ENCODE measurements at regions not wholly inside any gene's neighbourhood (a gene's known extent, or its start where the extent isn't known, plus 50 kb on each side); places are given as distances from the start of the nearest gene placed in this dataset.

DNA sequence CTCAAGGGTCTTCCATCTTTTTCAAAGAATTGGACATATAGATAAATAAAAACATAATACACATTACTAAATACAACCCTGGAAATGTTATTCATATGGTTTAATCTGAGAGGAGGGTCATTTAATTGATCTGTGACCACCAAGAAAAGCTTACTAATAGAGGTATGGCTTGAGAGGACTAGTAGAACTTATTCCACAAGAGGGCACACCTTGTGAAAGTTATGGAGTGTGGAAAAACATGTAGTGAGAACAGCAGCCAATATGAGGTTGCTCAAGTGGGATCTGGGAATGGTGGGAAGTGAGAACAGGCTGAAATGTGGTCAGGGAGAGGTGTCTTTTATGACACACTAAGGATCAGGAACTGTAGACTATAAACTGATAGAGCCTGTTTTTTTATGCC, 973.5 kb upstream of the B3GALT2 start:
- no peak for DNase-seq (ENCODE audit: low read depth)

DNA sequence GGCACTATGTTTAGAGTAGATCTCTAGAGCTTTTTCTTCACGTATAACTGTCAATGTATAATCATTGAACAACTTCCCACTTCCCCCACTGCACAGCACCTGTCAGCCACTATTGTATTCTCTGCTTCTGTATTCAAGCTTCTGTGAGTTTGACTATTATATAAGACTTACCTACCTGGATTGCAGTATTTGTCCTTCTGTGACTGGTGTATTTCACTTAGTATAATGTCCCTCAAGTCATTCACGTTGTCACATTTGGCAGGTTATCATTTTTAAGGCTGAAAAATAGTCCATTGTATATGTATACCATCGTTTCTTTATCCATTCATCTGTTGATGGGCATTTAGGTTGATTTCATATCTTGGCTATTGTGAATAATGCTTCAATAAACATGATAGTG, 969.5 kb upstream of the B3GALT2 start:
- no peak for DNase-seq (ENCODE audit: low read depth)

DNA sequence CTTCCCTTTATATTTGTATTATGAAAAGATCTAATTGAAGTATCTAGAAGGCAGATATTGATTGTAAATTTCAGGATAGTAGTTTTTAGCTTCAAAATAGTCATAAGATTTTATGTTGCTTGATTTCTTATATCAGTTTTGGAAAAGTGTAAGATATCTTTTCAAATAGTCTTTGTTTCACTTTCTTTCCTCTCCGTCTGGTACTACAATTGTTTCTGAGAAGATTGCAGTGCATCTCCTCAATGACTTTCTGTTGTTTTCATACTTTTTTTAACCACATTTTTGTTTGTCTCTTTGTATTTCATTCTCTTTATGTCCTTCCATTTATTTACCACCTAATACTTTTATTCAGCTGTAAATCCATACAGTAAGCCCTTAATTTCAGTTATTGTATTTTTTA, 964.6 kb upstream of the B3GALT2 start:
- DNase-seq (ENCODE audit: low read depth): no peak

DNA sequence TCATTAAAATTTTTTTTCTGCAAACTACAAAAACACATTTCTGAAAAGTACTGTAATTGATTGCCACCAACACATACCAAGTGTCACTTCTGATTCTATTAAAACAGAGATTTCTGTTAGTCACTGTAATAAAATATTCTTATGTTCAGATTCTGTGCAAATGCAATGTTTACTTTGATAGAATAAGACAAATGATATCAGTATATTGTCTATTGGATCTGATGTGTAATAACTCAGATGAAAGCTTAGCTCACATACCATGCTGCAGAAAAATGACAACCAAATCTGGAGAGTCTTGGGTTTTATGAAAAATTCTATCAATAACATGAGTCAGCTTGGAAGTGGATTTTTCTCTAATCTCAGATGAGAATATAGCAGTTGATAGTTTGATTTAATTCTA, 963.8 kb upstream of the B3GALT2 start:
- DNase-seq (ENCODE audit: low read depth): no peak

GRCh38 chr1:194133152-194133551, 946.7 kb upstream of the B3GALT2 start:
- no peak for DNase-seq (ENCODE audit: low read depth)

GRCh38 chr1:194118086-194118485, 931.7 kb upstream of the B3GALT2 start:
- no peak for DNase-seq (ENCODE audit: low read depth)

GRCh38 chr1:194117582-194117981, 931.2 kb upstream of the B3GALT2 start:
- DNase-seq (ENCODE audit: low read depth): no peak

- DNase-seq (ENCODE audit: low read depth): no peak
These were observed 927.9 kb upstream of the B3GALT2 start for GRCh38 chr1:194114288-194114687.

GRCh38 chr1:194105381-194105780, 919.0 kb upstream of the B3GALT2 start:
- DNase-seq (ENCODE audit: low read depth): no peak

- DNase-seq (ENCODE audit: low read depth): no peak
These were observed 917.9 kb upstream of the B3GALT2 start for GRCh38 chr1:194104247-194104844.

- no peak for DNase-seq (ENCODE audit: low read depth)
These were observed 917.3 kb upstream of the B3GALT2 start for GRCh38 chr1:194103516-194104246.

GRCh38 chr1:194103101-194103500, 916.7 kb upstream of the B3GALT2 start:
- DNase-seq (ENCODE audit: low read depth): no peak

DNA sequence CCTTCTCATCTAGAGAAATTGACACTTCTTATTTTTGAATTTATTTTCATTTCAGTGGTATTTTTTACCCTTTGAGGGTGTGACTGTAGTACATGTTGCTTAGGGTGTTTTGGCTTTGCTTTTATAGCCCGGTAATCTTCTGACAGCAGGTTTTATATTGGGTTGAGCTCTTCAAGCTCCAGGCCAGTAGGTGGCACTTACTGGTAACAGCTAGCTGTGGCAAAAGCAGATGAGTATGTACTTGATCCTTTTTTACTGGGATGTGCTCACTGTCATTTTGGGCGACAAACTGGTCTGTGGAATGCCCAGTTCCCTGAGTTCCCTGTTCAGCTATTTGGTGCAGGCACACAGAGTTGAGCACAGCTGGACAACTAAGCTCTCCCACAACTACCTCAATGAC, 916.2 kb upstream of the B3GALT2 start:
- DNase-seq (ENCODE audit: low read depth): no peak

- no peak for DNase-seq (ENCODE audit: low read depth)
These were observed 898.3 kb upstream of the B3GALT2 start for GRCh38 chr1:194084755-194085154.

DNA sequence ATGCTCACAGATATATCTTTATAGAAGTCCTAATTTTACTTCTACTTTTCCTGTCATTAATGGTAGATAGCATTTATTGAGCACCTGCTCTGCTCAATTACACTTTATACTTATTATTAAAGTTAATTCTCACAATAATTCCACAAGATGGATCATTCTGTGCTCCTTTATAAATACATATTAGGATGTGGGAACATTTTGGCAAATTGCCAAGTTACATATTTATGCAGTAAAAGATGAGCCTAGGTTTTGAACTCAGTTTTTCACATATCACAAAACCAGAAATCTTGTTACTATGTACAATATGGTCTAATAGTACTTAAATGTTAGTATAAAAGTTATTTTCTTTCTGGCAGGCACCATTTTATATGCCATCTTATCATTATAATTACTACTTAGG, 895.0 kb upstream of the B3GALT2 start:
- DNase-seq (ENCODE audit: low read depth): no peak

DNA sequence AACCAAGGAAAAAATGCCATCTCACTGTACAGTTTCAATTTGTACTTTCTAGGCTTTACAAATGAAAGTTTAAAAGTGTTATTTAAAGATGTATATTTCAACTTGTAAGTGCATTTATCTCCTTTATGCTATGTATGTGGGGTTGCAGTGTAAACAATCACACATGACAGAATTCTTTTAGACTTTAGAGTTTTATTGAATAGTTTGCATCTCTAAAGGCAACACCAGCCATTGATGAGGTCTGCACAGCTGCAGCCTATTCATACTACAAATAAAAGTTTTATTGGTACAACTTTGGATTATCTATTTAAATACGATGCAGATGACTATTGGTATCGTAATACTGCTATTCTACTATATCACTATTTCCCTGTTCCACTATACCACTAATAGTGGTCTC, 894.4 kb upstream of the B3GALT2 start:
- DNase-seq (ENCODE audit: low read depth): no peak

GRCh38 chr1:194078765-194079164, 892.4 kb upstream of the B3GALT2 start:
- DNase-seq (ENCODE audit: low read depth): no peak

DNA sequence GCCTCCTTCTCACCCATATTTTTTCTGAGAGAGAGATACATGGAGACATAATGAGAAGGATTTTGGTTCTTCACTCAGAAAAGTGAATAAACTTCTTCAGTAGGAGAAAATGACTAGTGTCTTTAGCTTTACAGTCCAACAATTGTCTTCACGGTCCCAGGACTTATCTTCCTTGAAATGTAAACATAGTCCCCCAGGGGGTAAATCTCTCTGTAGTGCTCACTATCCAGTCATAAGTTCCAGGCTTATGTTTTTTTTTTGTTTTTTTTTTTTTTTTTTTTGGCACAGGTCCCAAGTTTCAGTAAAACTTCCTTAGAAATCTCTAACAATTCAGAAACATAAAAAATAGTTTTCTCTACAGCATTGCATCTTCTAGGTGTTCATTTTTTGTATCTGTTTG, 890.2 kb upstream of the B3GALT2 start:
- no peak for DNase-seq (ENCODE audit: low read depth)

DNA sequence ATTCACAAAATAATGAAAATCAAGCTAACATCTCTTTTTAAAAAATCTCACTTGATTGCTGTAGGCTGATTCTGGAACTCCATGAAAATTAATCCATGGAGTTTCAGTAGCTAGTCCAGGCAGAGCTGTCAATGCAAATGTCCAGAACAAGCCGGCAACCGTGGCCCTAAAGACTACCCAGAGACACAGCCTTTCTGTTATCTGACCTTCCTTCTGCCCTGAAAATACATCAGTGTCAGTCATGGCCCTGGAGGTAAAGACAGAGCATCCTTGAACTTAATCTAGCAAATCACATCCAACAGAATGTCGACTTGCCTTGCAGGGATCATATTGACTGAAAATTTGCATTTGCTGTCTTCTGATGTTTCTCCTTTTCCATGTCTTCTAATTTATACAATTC, 887.4 kb upstream of the B3GALT2 start:
- DNase-seq (ENCODE audit: low read depth): no peak

DNA sequence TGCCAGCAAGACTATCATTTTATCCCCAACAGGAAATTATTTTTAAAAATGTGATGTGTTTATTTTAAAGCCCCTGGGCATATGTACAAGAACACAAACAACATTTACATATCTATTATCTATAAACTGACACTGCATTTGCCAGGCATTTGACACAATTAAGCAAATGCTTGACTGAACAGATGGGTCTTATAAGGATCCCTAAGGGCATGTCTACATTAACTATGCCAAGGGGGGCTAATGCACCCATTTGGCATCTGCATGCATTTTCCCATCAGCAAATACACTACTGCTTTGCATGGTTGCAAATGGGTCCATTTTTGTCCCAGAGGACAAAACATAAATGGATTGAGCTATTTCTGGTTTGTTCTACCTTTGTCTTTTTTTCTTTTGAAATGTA, 884.8 kb upstream of the B3GALT2 start:
- DNase-seq (ENCODE audit: low read depth): no peak

DNA sequence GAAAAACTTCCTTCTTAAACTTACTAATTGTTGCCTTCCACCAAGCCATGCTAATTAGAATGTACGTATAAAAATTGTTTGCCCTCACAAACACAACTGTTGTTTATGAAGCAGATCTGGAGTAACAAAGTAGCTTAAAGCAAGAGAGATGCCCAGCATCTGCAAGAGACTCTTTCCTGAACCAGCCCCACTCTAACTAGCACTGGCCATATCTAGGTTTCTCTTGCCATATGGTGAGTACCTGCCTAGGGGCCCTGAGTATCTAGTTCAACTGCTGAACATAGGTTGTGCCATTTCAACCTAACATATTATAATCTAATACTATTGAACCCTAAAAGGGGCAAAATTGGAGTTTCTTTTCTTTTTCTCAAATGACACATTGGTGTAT, 883.4 kb upstream of the B3GALT2 start:
- no peak for DNase-seq (ENCODE audit: low read depth)

GRCh38 chr1:194069168-194069830, 882.9 kb upstream of the B3GALT2 start:
- DNase-seq (ENCODE audit: low read depth): no peak

DNA sequence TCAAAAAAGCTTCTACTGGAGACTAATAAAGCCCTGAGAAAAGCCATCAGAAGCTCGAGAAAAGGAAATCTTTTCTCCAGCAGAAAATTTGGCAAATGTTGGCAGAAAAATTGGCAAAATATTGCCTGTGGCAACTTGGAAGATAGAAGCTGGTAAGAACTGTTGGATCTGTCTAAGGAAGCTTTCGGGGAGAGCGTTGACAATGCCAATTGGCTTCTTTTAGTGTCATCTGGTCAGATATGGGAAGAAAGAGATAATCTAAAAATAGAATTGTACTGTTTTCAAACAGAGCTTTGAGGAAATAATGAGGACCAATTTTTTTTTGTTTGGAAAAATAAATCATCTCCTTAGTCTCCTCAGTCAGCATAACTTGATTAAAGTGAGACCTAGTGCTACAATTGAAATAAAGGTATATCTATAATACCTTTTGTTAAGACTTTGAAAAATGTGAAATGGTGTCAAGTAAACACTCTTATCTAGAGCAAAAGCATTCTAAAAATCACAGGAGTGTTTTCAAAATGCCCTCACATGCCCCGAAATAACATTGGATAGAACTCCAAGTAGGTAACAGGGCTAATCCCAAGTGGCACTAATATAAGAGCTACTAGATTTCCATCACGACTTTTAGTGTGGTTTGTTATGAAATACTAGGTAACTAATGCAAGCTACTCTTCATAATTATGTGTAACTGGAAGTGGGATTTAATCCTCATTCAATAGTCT, 882.2 kb upstream of the B3GALT2 start:
- no peak for DNase-seq (ENCODE audit: low read depth)
